ENCODE measurements at regions not wholly inside any gene's neighbourhood (a gene's known extent, or its start where the extent isn't known, plus 50 kb on each side); places are given as distances from the start of the nearest gene placed in this dataset.

- Histone ChIP-seq H3K36me3 (no peaks in the 10 kb centered on the region), H3K4me3 (no peak overlapping the region), H3K9me3 (no peaks in the 10 kb centered on the region), H3K27me3 (no peaks in the 10 kb centered on the region), H3K27ac (no peak overlapping the region), H3K4me1 (no peaks in the 10 kb centered on the region)
- intact Hi-C loops (cut with DNase I; ENCODE audit: low total_unique reads): no loop called here
- no peak for DNase-seq
- TF ChIP-seq CTCF (IDR thresholded peaks at IDR 0.05) (no peak), POLR2A (IDR thresholded peaks at IDR 0.05) (no peak)
These were observed 131.3 kb upstream of the NKX1-1 start for GRCh38 chr4:1537410-1538095.

- H3K9me3 ChIP-seq: no peaks in the 10 kb centered on the region
- H3K36me3 ChIP-seq: no peaks in the 10 kb centered on the region
- H3K27ac ChIP-seq: no peak overlapping the region
- intact Hi-C loops (cut with DNase I; ENCODE audit: low total_unique reads): no loop called here
- H3K4me3 ChIP-seq: no peak overlapping the region
- no peaks in the 10 kb centered on the region for H3K4me1 ChIP-seq
- DNase-seq: no peak
- TF ChIP-seq CTCF (IDR thresholded peaks at IDR 0.05): no peak
- no peak for TF ChIP-seq POLR2A (IDR thresholded peaks at IDR 0.05)
- peaks cover 0 to 5% of the 10 kb centered on the region in 2 donors for H3K27me3 ChIP-seq
These were observed 130.6 kb upstream of the NKX1-1 start for GRCh38 chr4:1536579-1537409.

GRCh38 chr4:1535926-1536578 is 129.8 kb upstream of the NKX1-1 start:
- no peak for DNase-seq
- H3K4me3 ChIP-seq: no peak overlapping the region
- H3K9me3 ChIP-seq: no peaks in the 10 kb centered on the region
- no peak overlapping the region for H3K27ac ChIP-seq
- TF ChIP-seq CTCF (IDR thresholded peaks at IDR 0.05): no peak
- TF ChIP-seq POLR2A (IDR thresholded peaks at IDR 0.05): no peak
- no peaks in the 10 kb centered on the region for H3K36me3 ChIP-seq
- H3K4me1 ChIP-seq: no peaks in the 10 kb centered on the region
- H3K27me3 ChIP-seq: peaks cover 0 to 8% of the 10 kb centered on the region in 2 donors
- intact Hi-C loops (cut with DNase I; ENCODE audit: low total_unique reads): no loop called here

GRCh38 chr4:1534876-1535526 is 128.8 kb upstream of the NKX1-1 start:
- TF ChIP-seq POLR2A (IDR thresholded peaks at IDR 0.05) (no peak), CTCF (IDR thresholded peaks at IDR 0.05) (no peak)
- intact Hi-C loops (cut with DNase I; ENCODE audit: low total_unique reads): no loop called here
- Histone ChIP-seq H3K27ac (no peak overlapping the region), H3K27me3 (peaks cover 0 to 8% of the 10 kb centered on the region in 2 donors), H3K9me3 (no peaks in the 10 kb centered on the region), H3K36me3 (no peaks in the 10 kb centered on the region), H3K4me1 (no peaks in the 10 kb centered on the region), H3K4me3 (no peak overlapping the region)
- no peak for DNase-seq

Data from uterus (tissue), 3 donors.